Prostate gland (tissue), 2 donors: ENCODE measurements at regions not wholly inside any gene's neighbourhood (a gene's known extent, or its start where the extent isn't known, plus 50 kb on each side); places are given as distances from the start of the nearest gene placed in this dataset.

Experiments used
- DNase-seq: peaks from one replicate; pipeline ENCODE4 v3.0.0-alpha.2; 2019; ENCODE audit warnings: low spot score
- H3K27ac ChIP-seq, 2 donors: fragments of 200-600 bp; sonication (generic); 2 replicates each; pipeline ENCODE4 v1.5.1; 2017 to 2019
- H3K27me3 ChIP-seq: fragments of 200-600 bp; sonication (generic); replicated peaks from 2 replicates; pipeline ENCODE4 v1.5.1; 2019; ENCODE audit not compliant: insufficient read depth
- H3K36me3 ChIP-seq, 2 donors: fragments of 200-600 bp; sonication (generic); 1 replicate in 1 of 2; 2 replicates in 1 of 2; pipeline versions ENCODE4 v1.5.1 to v1.8.1; 2017 to 2019
- H3K4me1 ChIP-seq: fragments of 200-600 bp; sonication (generic); replicated peaks from 2 replicates; pipeline ENCODE4 v1.5.1; 2019
- H3K4me3 ChIP-seq, 2 donors: fragments of 200-600 bp; sonication (generic); 2 replicates each; pipeline ENCODE4 v1.5.1; 2017 to 2019
- H3K9me3 ChIP-seq: fragments of 200-600 bp; sonication (generic); 2 replicates; pipeline ENCODE4 v1.5.1; 2017
- POLR2A ChIP-seq: fragments of 450-650 bp; IDR thresholded peaks from one replicate; pipeline ENCODE4 v1.6.1; 2016; ENCODE audit warnings: antibody characterized with exemption, mild to moderate bottlenecking
- POLR2AphosphoS5 ChIP-seq: sonication (generic); formaldehyde crosslinking; IDR thresholded peaks from one replicate; pipeline ENCODE4 v1.6.1; 2017; ENCODE audit warnings: antibody characterized with exemption
- WGBS: methylation state at CpG from one replicate; pipeline ENCODE4 v1.1.5; 2018; 5-methylcytosine and 5-hydroxymethylcytosine counted together
- intact Hi-C: fragments of 100-400 bp; cut with DNase I; formaldehyde crosslinking; loops from one replicate; pipeline ENCODE4 v1.14.2; 2022
- TF ChIP-seq, protein P1 (sequence below), 4 experiments: fragments of 200-600 bp in 2 of 4; fragments of 450-650 bp in 2 of 4; sonication (generic) in 2 of 4; IDR thresholded peaks; 1 replicate in 3 of 4; 2 replicates in 1 of 4; pipeline ENCODE4 v1.5.1; 2016 to 2019; ENCODE audit warnings: antibody characterized with exemption in 4 of 4, mild to moderate bottlenecking in 2 of 4, moderate library complexity in 2 of 4

DNA sequence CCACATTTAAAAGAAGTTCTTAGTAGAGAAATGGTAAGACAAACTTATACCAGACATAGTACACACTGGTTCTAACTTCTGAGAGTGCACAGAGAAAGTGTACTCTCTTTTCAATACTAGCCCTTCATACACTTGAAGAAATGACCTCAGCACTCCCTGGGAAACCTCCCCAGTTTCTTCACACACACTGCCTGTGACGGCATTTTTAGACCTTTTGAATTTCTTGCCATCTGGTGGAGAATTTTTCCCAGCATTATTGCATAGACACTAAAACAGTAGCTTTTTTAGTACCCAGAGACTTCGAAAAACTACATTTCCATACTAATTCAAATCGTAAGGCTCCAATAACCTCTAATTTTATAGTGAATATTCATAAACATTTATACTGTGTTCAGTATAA is 341.6 kb upstream of the MAOA start:
- no peaks in the 10 kb centered on the region for H3K4me1 ChIP-seq
- TF ChIP-seq POLR2AphosphoS5 (no peak), POLR2A (no peak)
- TF ChIP-seq, protein P1, sequence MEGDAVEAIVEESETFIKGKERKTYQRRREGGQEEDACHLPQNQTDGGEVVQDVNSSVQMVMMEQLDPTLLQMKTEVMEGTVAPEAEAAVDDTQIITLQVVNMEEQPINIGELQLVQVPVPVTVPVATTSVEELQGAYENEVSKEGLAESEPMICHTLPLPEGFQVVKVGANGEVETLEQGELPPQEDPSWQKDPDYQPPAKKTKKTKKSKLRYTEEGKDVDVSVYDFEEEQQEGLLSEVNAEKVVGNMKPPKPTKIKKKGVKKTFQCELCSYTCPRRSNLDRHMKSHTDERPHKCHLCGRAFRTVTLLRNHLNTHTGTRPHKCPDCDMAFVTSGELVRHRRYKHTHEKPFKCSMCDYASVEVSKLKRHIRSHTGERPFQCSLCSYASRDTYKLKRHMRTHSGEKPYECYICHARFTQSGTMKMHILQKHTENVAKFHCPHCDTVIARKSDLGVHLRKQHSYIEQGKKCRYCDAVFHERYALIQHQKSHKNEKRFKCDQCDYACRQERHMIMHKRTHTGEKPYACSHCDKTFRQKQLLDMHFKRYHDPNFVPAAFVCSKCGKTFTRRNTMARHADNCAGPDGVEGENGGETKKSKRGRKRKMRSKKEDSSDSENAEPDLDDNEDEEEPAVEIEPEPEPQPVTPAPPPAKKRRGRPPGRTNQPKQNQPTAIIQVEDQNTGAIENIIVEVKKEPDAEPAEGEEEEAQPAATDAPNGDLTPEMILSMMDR (IDR thresholded peaks at IDR 0.05): no peak
- 67% methylated on average over 3 of the region's 3 CpGs for WGBS
- DNase-seq: no peak
- H3K36me3 ChIP-seq: no peaks in the 10 kb centered on the region
- no peak overlapping the region for H3K4me3 ChIP-seq
- H3K27ac ChIP-seq: no peak overlapping the region
- H3K27me3 ChIP-seq: no peaks in the 10 kb centered on the region
- no peaks in the 10 kb centered on the region for H3K9me3 ChIP-seq
- intact Hi-C loops: no loop called here

DNA sequence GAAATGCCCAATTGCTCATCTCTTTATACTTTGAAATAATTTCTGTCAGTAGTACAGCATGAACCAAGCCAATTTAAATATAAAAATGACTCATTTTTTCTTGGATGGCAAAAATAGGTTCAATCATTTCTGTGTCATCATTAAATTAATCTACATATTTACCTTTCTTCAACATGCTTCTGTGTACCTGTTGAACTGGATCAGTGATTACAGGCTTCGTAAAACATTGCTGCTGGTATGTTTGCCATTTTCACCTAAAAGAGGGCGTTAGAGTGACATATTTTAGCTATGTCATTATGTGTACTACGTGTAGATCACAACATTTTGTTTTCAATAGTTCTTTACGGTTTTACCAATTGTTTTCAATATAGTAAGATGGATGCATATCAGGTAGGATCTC is 340.5 kb upstream of the MAOA start:
- Histone ChIP-seq H3K4me1 (no peaks in the 10 kb centered on the region), H3K9me3 (no peaks in the 10 kb centered on the region), H3K36me3 (no peaks in the 10 kb centered on the region), H3K4me3 (no peak overlapping the region), H3K27me3 (no peaks in the 10 kb centered on the region), H3K27ac (no peak overlapping the region)
- intact Hi-C loops: no loop called here
- 51% methylated on average over 4 of the region's 4 CpGs for WGBS
- no peak for DNase-seq
- TF ChIP-seq, protein P1 (IDR thresholded peaks at IDR 0.05): no peak
- TF ChIP-seq POLR2A: no peak
- TF ChIP-seq POLR2AphosphoS5: no peak

DNA sequence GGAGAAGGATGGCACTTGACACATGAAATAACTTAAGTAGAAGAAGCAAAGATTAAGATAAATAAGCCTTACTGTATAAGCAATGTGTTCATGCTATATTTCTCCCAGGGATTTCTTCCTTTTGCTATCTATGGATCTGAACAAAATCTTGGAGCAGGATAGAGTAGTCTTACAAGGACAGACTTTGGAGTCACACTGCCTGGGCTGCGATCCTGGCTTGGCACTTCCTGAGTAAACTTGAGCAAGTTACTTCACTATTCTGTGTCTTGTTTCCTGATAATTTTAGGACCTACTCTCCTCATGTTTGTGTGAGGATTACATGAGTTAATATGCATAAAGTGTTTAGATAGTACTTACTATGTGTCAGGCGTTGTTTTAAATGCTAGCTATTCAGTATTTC is 340.0 kb upstream of the MAOA start:
- Histone ChIP-seq H3K27ac (no peak overlapping the region), H3K4me1 (no peaks in the 10 kb centered on the region), H3K9me3 (no peaks in the 10 kb centered on the region), H3K36me3 (no peaks in the 10 kb centered on the region), H3K4me3 (no peak overlapping the region), H3K27me3 (no peaks in the 10 kb centered on the region)
- intact Hi-C loops: no loop called here
- WGBS: 88% methylated on average over 2 of the region's 2 CpGs
- no peak for DNase-seq
- TF ChIP-seq POLR2A (no peak), POLR2AphosphoS5 (no peak)
- TF ChIP-seq, protein P1 (IDR thresholded peaks at IDR 0.05): no peak

DNA sequence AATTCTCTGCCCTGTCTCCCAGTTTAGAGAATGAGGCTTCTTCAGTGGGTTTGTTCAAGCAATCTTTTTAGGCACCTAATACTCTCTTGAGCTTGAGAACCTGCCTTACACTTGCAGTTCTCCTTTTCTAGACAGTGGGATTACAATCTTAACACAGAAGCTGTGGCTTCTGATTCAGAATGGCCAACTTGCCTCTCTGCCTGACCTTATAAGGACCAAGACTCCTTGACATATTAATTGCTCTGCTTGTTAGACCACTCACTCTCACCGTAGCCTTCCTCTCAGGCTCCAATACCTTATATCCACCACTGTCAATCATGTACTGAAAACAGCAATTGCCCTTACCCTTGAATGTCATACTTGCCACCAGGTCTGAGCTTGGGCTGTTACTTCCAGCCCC is 338.7 kb upstream of the MAOA start:
- no peak for DNase-seq
- WGBS: 80% methylated on average over 1 of the region's 1 CpG
- no peaks in the 10 kb centered on the region for H3K9me3 ChIP-seq

DNA sequence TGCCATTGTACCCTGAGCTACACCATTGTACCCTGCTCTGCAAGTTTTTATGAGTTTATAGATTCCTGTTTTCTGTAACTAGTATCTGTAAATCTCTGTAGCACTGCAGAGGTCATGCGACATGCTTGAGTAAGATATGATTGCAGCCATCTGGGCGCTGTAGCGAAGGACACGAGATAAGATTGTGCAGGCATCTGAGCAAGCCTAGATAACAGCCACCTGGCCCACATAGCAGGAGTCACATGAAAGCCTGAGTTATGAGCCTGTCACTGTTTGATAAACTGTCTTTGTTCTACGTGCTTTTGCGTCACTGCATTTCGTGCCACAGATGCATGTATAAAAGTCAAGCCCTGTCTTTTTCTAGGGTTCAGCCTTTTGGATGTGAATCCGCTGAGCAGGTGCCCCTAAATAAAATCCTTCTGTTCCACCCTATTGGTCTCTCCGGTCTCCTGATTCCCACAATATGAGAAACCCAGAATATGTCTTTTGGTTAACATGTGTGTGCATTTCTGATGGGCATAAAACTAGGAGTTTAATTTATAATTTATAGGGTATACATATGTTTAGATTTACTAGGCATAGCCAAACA is 327.6 kb upstream of the MAOA start:
- TF ChIP-seq, protein P1 (IDR thresholded peaks at IDR 0.05): no peak
- TF ChIP-seq POLR2AphosphoS5: no peak
- no peak for TF ChIP-seq POLR2A
- H3K4me1 ChIP-seq: no peaks in the 10 kb centered on the region
- WGBS: 75% methylated on average over 6 of the region's 9 CpGs
- no peak for DNase-seq
- no peaks in the 10 kb centered on the region for H3K9me3 ChIP-seq
- H3K36me3 ChIP-seq: no peaks in the 10 kb centered on the region
- H3K4me3 ChIP-seq: no peak overlapping the region
- no peaks in the 10 kb centered on the region for H3K27me3 ChIP-seq
- intact Hi-C loops: no loop called here
- H3K27ac ChIP-seq: no peak overlapping the region

More for the DNA sequence above, 338.7 kb upstream of the MAOA start:
- Histone ChIP-seq H3K36me3 (no peaks in the 10 kb centered on the region), H3K4me3 (no peak overlapping the region), H3K27ac (no peak overlapping the region), H3K4me1 (no peaks in the 10 kb centered on the region), H3K27me3 (no peaks in the 10 kb centered on the region)
- TF ChIP-seq POLR2A (no peak), POLR2AphosphoS5 (no peak)
- TF ChIP-seq, protein P1 (IDR thresholded peaks at IDR 0.05): no peak
- intact Hi-C loops: no loop called here
